ENCODE measurements at regions not wholly inside any gene's neighbourhood (a gene's known extent, or its start where the extent isn't known, plus 50 kb on each side); places are given as distances from the start of the nearest gene placed in this dataset.
"Not testable (repeated sequence)": the region's sequence is repeated elsewhere in the genome, so short reads cannot be mapped to it uniquely, and the experiment has no call there.

- no peak for DNase-seq
Observed at GRCh38 chr2:40962026-40962425, 510.1 kb upstream of the SLC8A1 start.

- no peak for DNase-seq
Observed at GRCh38 chr2:40964509-40965250, 512.8 kb upstream of the SLC8A1 start.

GRCh38 chr2:40967451-40967850, 515.6 kb upstream of the SLC8A1 start:
- no peak for DNase-seq

- no peak for DNase-seq
Observed at GRCh38 chr2:40975151-40975550, 523.3 kb upstream of the SLC8A1 start.

- no peak for DNase-seq
Observed at GRCh38 chr2:40997362-40997761, 545.5 kb upstream of the SLC8A1 start.

- DNase-seq: no peak
Observed at GRCh38 chr2:41000374-41000773, 548.5 kb upstream of the SLC8A1 start.

- no peak for DNase-seq
Observed at GRCh38 chr2:41000906-41001305, 549.0 kb upstream of the SLC8A1 start.

GRCh38 chr2:41004700-41005099, 552.8 kb upstream of the SLC8A1 start:
- no peak for DNase-seq

GRCh38 chr2:41020358-41020757, 568.5 kb upstream of the SLC8A1 start:
- no peak for DNase-seq

- no peak for DNase-seq
Observed at GRCh38 chr2:41024816-41025215, 572.9 kb upstream of the SLC8A1 start.

GRCh38 chr2:41026613-41027012, 574.7 kb upstream of the SLC8A1 start:
- DNase-seq: no peak

GRCh38 chr2:41027095-41027494, 575.2 kb upstream of the SLC8A1 start:
- no peak for DNase-seq

GRCh38 chr2:41031282-41031681, 579.4 kb upstream of the SLC8A1 start:
- no peak for DNase-seq

- DNase-seq: no peak
Observed at GRCh38 chr2:41032715-41033114, 580.8 kb upstream of the SLC8A1 start.

GRCh38 chr2:41033127-41033526, 581.2 kb upstream of the SLC8A1 start:
- no peak for DNase-seq

GRCh38 chr2:41038408-41038807, 586.5 kb upstream of the SLC8A1 start:
- DNase-seq: no peak

- not testable (repeated sequence) for DNase-seq
Observed at GRCh38 chr2:41039750-41040149, 587.9 kb upstream of the SLC8A1 start.

- no peak for DNase-seq
Observed at GRCh38 chr2:41040782-41041520, 589.1 kb upstream of the SLC8A1 start.

- DNase-seq: no peak
Observed at GRCh38 chr2:41042343-41042742, 590.5 kb upstream of the SLC8A1 start.

- no peak for DNase-seq
Observed at GRCh38 chr2:41061356-41061755, 609.5 kb upstream of the SLC8A1 start.

- DNase-seq: no peak
Observed at GRCh38 chr2:41062336-41062735, 610.4 kb upstream of the SLC8A1 start.

- no peak for DNase-seq
Observed at GRCh38 chr2:41066168-41066567, 614.3 kb upstream of the SLC8A1 start.

GRCh38 chr2:41068740-41069139, 616.9 kb upstream of the SLC8A1 start:
- DNase-seq: no peak

- no peak for DNase-seq
Observed at GRCh38 chr2:41078341-41078740, 626.5 kb upstream of the SLC8A1 start.

- no peak for DNase-seq
Observed at GRCh38 chr2:41079011-41079410, 627.1 kb upstream of the SLC8A1 start.

All from stimulated activated naive CD4-positive, alpha-beta T cell (primary cell).